CD4-positive, alpha-beta T cell (primary cell): ENCODE measurements at regions not wholly inside any gene's neighbourhood (a gene's known extent, or its start where the extent isn't known, plus 50 kb on each side); places are given as distances from the start of the nearest gene placed in this dataset.

Source experiments
- ATAC-seq: fragments of 200-7000 bp; cut with Tn5 transposase; one replicate; pipeline ENCODE4 v1.10.0; 2022; ENCODE audit warnings: mild to moderate bottlenecking; ENCODE audit not compliant: poor library complexity
- CTCF ChIA-PET: fragments of 350-600 bp; sonication (Branson Sonifier 250); formaldehyde crosslinking; loops from one replicate; lab custom pipeline; 2021; ENCODE audit warnings: antibody characterized with exemption, inconsistent platforms; lab: Charles Lee
- POLR2A ChIA-PET: fragments of 350-600 bp; sonication (Branson Sonifier 250); formaldehyde crosslinking; loops from one replicate; lab custom pipeline; 2021; ENCODE audit warnings: antibody characterized with exemption, inconsistent platforms; lab: Charles Lee
- DNase-seq, 14 experiments: peaks; one replicate each; pipeline ENCODE4 v3.0.0-alpha.2; 2013 to 2020; ENCODE audit warnings: mixed read lengths in 2 of 14
- H3K27ac ChIP-seq, 2 donors: one replicate each; pipeline versions ENCODE4 v1.5.1 to v1.7.0; 2013; ENCODE audit warnings: low read length in 2 of 2, low read depth in 1 of 2, mild to moderate bottlenecking in 1 of 2
- H3K27me3 ChIP-seq, 2 experiments: 1 replicate in 1 of 2; 2 replicates in 1 of 2; pipeline versions ENCODE4 v1.6.1 to v1.7.0; 2013; ENCODE audit warnings: low read length in 2 of 2, control low read depth in 1 of 2, mild to moderate bottlenecking in 1 of 2, moderate library complexity in 1 of 2; ENCODE audit not compliant: insufficient read depth in 2 of 2, control insufficient read depth in 1 of 2
- H3K36me3 ChIP-seq: one replicate; pipeline ENCODE4 v1.6.1; 2013; ENCODE audit warnings: low read length, control low read depth; ENCODE audit not compliant: insufficient read depth
- H3K4me1 ChIP-seq: one replicate; pipeline ENCODE4 v1.6.1; 2013; ENCODE audit warnings: low read length, control low read depth; ENCODE audit not compliant: insufficient read depth
- H3K4me3 ChIP-seq: one replicate; pipeline ENCODE4 v1.5.1; 2013; ENCODE audit warnings: mild to moderate bottlenecking, low read length, moderate library complexity
- H3K9me3 ChIP-seq, 2 experiments: 1 replicate in 1 of 2; 2 replicates in 1 of 2; pipeline versions ENCODE4 v1.6.1 to v1.7.0; 2013; ENCODE audit warnings: low read length in 2 of 2, mild to moderate bottlenecking in 2 of 2, control low read depth in 1 of 2, moderate library complexity in 1 of 2; ENCODE audit not compliant: control insufficient read depth in 1 of 2, insufficient read depth in 1 of 2
- H3K27ac Mint-ChIP-seq: one replicate; pipeline ENCODE4 v1.8.0; 2020; ENCODE audit warnings: mixed read lengths
- H3K27me3 Mint-ChIP-seq: one replicate; pipeline ENCODE4 v1.8.0; 2021; ENCODE audit warnings: mixed read lengths
- H3K36me3 Mint-ChIP-seq: one replicate; pipeline ENCODE4 v1.8.0; 2021; ENCODE audit warnings: low read depth, mixed read lengths
- H3K4me1 Mint-ChIP-seq: one replicate; pipeline ENCODE4 v1.8.0; 2021; ENCODE audit warnings: low read depth, mixed read lengths
- H3K4me3 Mint-ChIP-seq: one replicate; pipeline ENCODE4 v1.8.0; 2020; ENCODE audit warnings: mild to moderate bottlenecking, mixed read lengths
- H3K9me3 Mint-ChIP-seq: one replicate; pipeline ENCODE4 v1.8.0; 2020; ENCODE audit warnings: mixed read lengths
- CTCF ChIP-seq: fragments of 200-600 bp; IDR thresholded peaks from one replicate; pipeline ENCODE4 v1.8.0; 2022; ENCODE audit warnings: antibody characterized with exemption, mild to moderate bottlenecking
- intact Hi-C, 2 experiments: fragments of 100-400 bp; cut with DNase I in 1 of 2; cut with micrococcal nuclease in 1 of 2; formaldehyde crosslinking; loops; one replicate each; pipeline versions ENCODE4 v1.15.1 to v1.9.0; 2023 to 2025; cut with DNase I, micrococcal nuclease

GRCh38 chr1:58979677-58980076 lies 195.8 kb upstream of the JUN start:
- ChIA-PET POLR2A (interaction anchor here (0.8 kb wide), 1 partner anchor 10 kb away, joined by 3 read pairs; no protein-coding TSS in a partner anchor), CTCF (no interaction called here)
- no peaks in the 10 kb centered on the region for H3K9me3 Mint-ChIP-seq
- Histone ChIP-seq H3K4me1 (peaks cover 11% of the 10 kb centered on the region), H3K9me3 (no peaks in the 10 kb centered on the region), H3K4me3 (no peak overlapping the region), H3K27ac (no peak overlapping the region), H3K36me3 (no peaks in the 10 kb centered on the region), H3K27me3 (no peaks in the 10 kb centered on the region)
- no peak overlapping the region for H3K4me3 Mint-ChIP-seq
- intact Hi-C loops, result no loop called here
- H3K27ac Mint-ChIP-seq, result no peak overlapping the region
- H3K36me3 Mint-ChIP-seq, result no peaks in the 10 kb centered on the region
- ATAC-seq (no peak), DNase-seq (no peak)
- H3K4me1 Mint-ChIP-seq, result peaks cover 12% of the 10 kb centered on the region
- TF ChIP-seq CTCF, result no peak
- no peaks in the 10 kb centered on the region for H3K27me3 Mint-ChIP-seq

- H3K27ac Mint-ChIP-seq, result no peak overlapping the region
- Histone ChIP-seq H3K36me3 (no peaks in the 10 kb centered on the region), H3K9me3 (no peaks in the 10 kb centered on the region), H3K27ac (no peak overlapping the region), H3K27me3 (no peaks in the 10 kb centered on the region), H3K4me1 (peaks cover 11% of the 10 kb centered on the region), H3K4me3 (no peak overlapping the region)
- no peak for ATAC-seq
- no peak for DNase-seq
- no peaks in the 10 kb centered on the region for H3K36me3 Mint-ChIP-seq
- H3K4me1 Mint-ChIP-seq, result peaks cover 12% of the 10 kb centered on the region
- intact Hi-C loops, result no loop called here
- CTCF ChIA-PET, result no interaction called here
- no peaks in the 10 kb centered on the region for H3K9me3 Mint-ChIP-seq
- POLR2A ChIA-PET, result interaction anchor here (0.7 kb wide), 1 partner anchor 40 kb away, joined by 3 read pairs; no protein-coding TSS in a partner anchor
- no peak overlapping the region for H3K4me3 Mint-ChIP-seq
- H3K27me3 Mint-ChIP-seq, result no peaks in the 10 kb centered on the region
- TF ChIP-seq CTCF, result no peak
These were observed 197.5 kb upstream of the JUN start for GRCh38 chr1:58981392-58981791.

GRCh38 chr1:58982259-58982998 lies 198.6 kb upstream of the JUN start:
- CTCF ChIA-PET, result no interaction called here

More at GRCh38 chr1:58982259-58982998, 198.6 kb upstream of the JUN start:
- no peak overlapping the region for H3K4me3 ChIP-seq
- H3K36me3 ChIP-seq, result no peaks in the 10 kb centered on the region
- no peaks in the 10 kb centered on the region for H3K9me3 Mint-ChIP-seq
- ATAC-seq, result no peak
- H3K4me3 Mint-ChIP-seq, result no peak overlapping the region
- H3K9me3 ChIP-seq, result no peaks in the 10 kb centered on the region
- H3K4me1 Mint-ChIP-seq, result peaks cover 20% of the 10 kb centered on the region
- POLR2A ChIA-PET, result no interaction called here
- peaks cover 13% of the 10 kb centered on the region for H3K4me1 ChIP-seq
- DNase-seq, result no peak
- H3K27ac Mint-ChIP-seq, result no peak overlapping the region
- intact Hi-C loops, result no loop called here
- H3K27ac ChIP-seq, result no peak overlapping the region
- no peak for TF ChIP-seq CTCF
- no peaks in the 10 kb centered on the region for H3K36me3 Mint-ChIP-seq
- H3K27me3 Mint-ChIP-seq, result no peaks in the 10 kb centered on the region
- H3K27me3 ChIP-seq, result no peaks in the 10 kb centered on the region
